ENCODE measurements at regions not wholly inside any gene's neighbourhood (a gene's known extent, or its start where the extent isn't known, plus 50 kb on each side); places are given as distances from the start of the nearest gene placed in this dataset.

- TF ChIP-seq CTCF (IDR thresholded peaks at IDR 0.05; ENCODE audit: low read depth, low read length, missing control alignments): no peak
- DNase-seq (ENCODE audit: low read depth): no peak
- no peak overlapping the region for H3K4me3 ChIP-seq (ENCODE audit: low read depth, low read length)
Measured at GRCh38 chr10:4671451-4672145, 154.4 kb upstream of the AKR1E2 start.

- no peak overlapping the region for H3K4me3 ChIP-seq (ENCODE audit: low read depth, low read length)
- no peak for DNase-seq (ENCODE audit: low read depth)
- no peak for TF ChIP-seq CTCF (IDR thresholded peaks at IDR 0.05; ENCODE audit: low read depth, low read length, missing control alignments)
Measured at GRCh38 chr10:4670737-4671136, 155.3 kb upstream of the AKR1E2 start.

- DNase-seq (ENCODE audit: low read depth): no peak
- no peak for TF ChIP-seq CTCF (IDR thresholded peaks at IDR 0.05; ENCODE audit: low read depth, low read length, missing control alignments)
- H3K4me3 ChIP-seq (ENCODE audit: low read depth, low read length): no peak overlapping the region
Measured at GRCh38 chr10:4669585-4669984, 156.4 kb upstream of the AKR1E2 start.

GRCh38 chr10:4663162-4663992 is 162.6 kb upstream of the AKR1E2 start:
- DNase-seq (ENCODE audit: low read depth): peak; percentile 8
- H3K4me3 ChIP-seq (ENCODE audit: low read depth, low read length): no peak overlapping the region
- no peak for TF ChIP-seq CTCF (IDR thresholded peaks at IDR 0.05; ENCODE audit: low read depth, low read length, missing control alignments)

GRCh38 chr10:4662576-4663161 is 163.3 kb upstream of the AKR1E2 start:
- H3K4me3 ChIP-seq (ENCODE audit: low read depth, low read length): no peak overlapping the region
- TF ChIP-seq CTCF (IDR thresholded peaks at IDR 0.05; ENCODE audit: low read depth, low read length, missing control alignments): no peak
- DNase-seq (ENCODE audit: low read depth): no peak

GRCh38 chr10:4661511-4662255 is 164.3 kb upstream of the AKR1E2 start:
- no peak for TF ChIP-seq CTCF (IDR thresholded peaks at IDR 0.05; ENCODE audit: low read depth, low read length, missing control alignments)
- DNase-seq (ENCODE audit: low read depth): no peak
- no peak overlapping the region for H3K4me3 ChIP-seq (ENCODE audit: low read depth, low read length)

All from GM12864 (cell line).